GM23338 (cell line): ENCODE measurements at regions not wholly inside any gene's neighbourhood (a gene's known extent, or its start where the extent isn't known, plus 50 kb on each side); places are given as distances from the start of the nearest gene placed in this dataset.

Experiments used
- ATAC-seq: fragments of 200-7000 bp; cut with Tn5 transposase; 3 replicates; pipeline ENCODE4 v1.9.1; 2020
- DNase-seq: peaks from one replicate; pipeline ENCODE4 v3.0.0-alpha.2; 2015; ENCODE audit warnings: low spot score
- H2AFZ ChIP-seq: fragments of 200-600 bp; sonication (generic); 2 replicates; pipeline ENCODE4 v1.8.0; 2016; ENCODE audit warnings: antibody characterized with exemption, mild to moderate bottlenecking, moderate library complexity
- H3F3A ChIP-seq: fragments of 200-600 bp; sonication (generic); replicated peaks from 2 replicates; pipeline ENCODE4 v1.8.0; 2017; ENCODE audit warnings: antibody characterized with exemption, mixed run types, low read depth
- H3K27ac ChIP-seq: fragments of 200-600 bp; sonication (generic); 2 replicates; pipeline ENCODE4 v1.6.1; 2016; ENCODE audit warnings: low read depth
- H3K27me3 ChIP-seq: fragments of 200-600 bp; sonication (generic); 2 replicates; pipeline ENCODE4 v1.8.0; 2016; ENCODE audit warnings: mild to moderate bottlenecking, mixed run types, moderate library complexity; ENCODE audit not compliant: insufficient read depth
- H3K36me3 ChIP-seq: fragments of 200-600 bp; sonication (generic); 2 replicates; pipeline ENCODE4 v1.8.0; 2016; ENCODE audit warnings: mild to moderate bottlenecking; ENCODE audit not compliant: insufficient read depth
- H3K4me1 ChIP-seq: fragments of 200-600 bp; sonication (generic); 2 replicates; pipeline ENCODE4 v1.8.0; 2016; ENCODE audit warnings: mild to moderate bottlenecking, moderate library complexity; ENCODE audit not compliant: insufficient read depth
- H3K4me2 ChIP-seq: fragments of 200-600 bp; sonication (generic); 2 replicates; pipeline ENCODE4 v1.7.1; 2017; ENCODE audit warnings: mixed run types
- H3K4me3 ChIP-seq: fragments of 200-600 bp; sonication (generic); 2 replicates; pipeline ENCODE4 v1.6.1; 2016; ENCODE audit warnings: mixed run types
- H3K79me2 ChIP-seq: fragments of 200-600 bp; sonication (generic); replicated peaks from 2 replicates; pipeline ENCODE4 v1.8.0; 2017; ENCODE audit warnings: mild to moderate bottlenecking; ENCODE audit not compliant: insufficient read depth
- H3K9me2 ChIP-seq: fragments of 200-600 bp; sonication (generic); 2 replicates; pipeline ENCODE4 v1.8.0; 2017; ENCODE audit not compliant: insufficient read depth
- H4K20me1 ChIP-seq: fragments of 200-600 bp; sonication (generic); replicated peaks from 2 replicates; pipeline ENCODE4 v1.8.0; 2017; ENCODE audit warnings: mild to moderate bottlenecking; ENCODE audit not compliant: insufficient read depth
- H3K27ac Mint-ChIP-seq: 2 replicates; pipeline ENCODE4 v1.8.0; 2020; ENCODE audit warnings: inconsistent platforms, mild to moderate bottlenecking, moderate library complexity, mixed read lengths
- H3K27me3 Mint-ChIP-seq: 3 replicates; pipeline ENCODE4 v1.8.0; 2022; ENCODE audit warnings: low read depth, mild to moderate bottlenecking, moderate library complexity, mixed read lengths, inconsistent platforms; ENCODE audit not compliant: insufficient read depth, poor library complexity
- H3K36me3 Mint-ChIP-seq: 3 replicates; pipeline ENCODE4 v1.8.0; 2021; ENCODE audit warnings: low read depth, mild to moderate bottlenecking, inconsistent platforms, moderate library complexity, mixed read lengths
- H3K4me1 Mint-ChIP-seq: 3 replicates; pipeline ENCODE4 v1.8.0; 2020; ENCODE audit warnings: mild to moderate bottlenecking, inconsistent platforms, mixed read lengths
- H3K4me3 Mint-ChIP-seq: 3 replicates; pipeline ENCODE4 v1.8.0; 2021; ENCODE audit warnings: moderate library complexity, mild to moderate bottlenecking, inconsistent platforms, mixed read lengths
- H3K9me3 Mint-ChIP-seq: 3 replicates; pipeline ENCODE4 v1.8.0; 2020; ENCODE audit warnings: moderate library complexity, mild to moderate bottlenecking, inconsistent platforms, mixed read lengths
- CREB1 ChIP-seq: fragments of 250-450 bp; sonication (Bioruptor Pico); IDR thresholded peaks from 2 replicates; pipeline ENCODE4 v1.5.0; 2020; ENCODE audit warnings: low read depth, mild to moderate bottlenecking, moderate library complexity
- JUNB ChIP-seq: IDR thresholded peaks from one replicate; pipeline ENCODE4 v1.6.1; 2016; ENCODE audit warnings: antibody characterized with exemption; ENCODE audit not compliant: unreplicated experiment
- NANOG ChIP-seq: IDR thresholded peaks from 2 replicates; pipeline ENCODE4 v1.6.1; 2016; ENCODE audit warnings: antibody characterized with exemption, borderline replicate concordance
- ZNF114 ChIP-seq: fragments of 250-450 bp; sonication (Bioruptor Pico); IDR thresholded peaks from 2 replicates; pipeline ENCODE4 v1.5.0; 2020; ENCODE audit warnings: mild to moderate bottlenecking, moderate library complexity
- ZNF331 ChIP-seq: fragments of 250-450 bp; sonication (Bioruptor Pico); IDR thresholded peaks from 2 replicates; pipeline ENCODE4 v1.5.0; 2020; ENCODE audit warnings: low read depth, mild to moderate bottlenecking, moderate library complexity
- TF ChIP-seq, protein P1 (sequence below), 2 experiments: fragments of 200-600 bp in 1 of 2; sonication (generic) in 1 of 2; conservative IDR thresholded peaks; 2 replicates each; pipeline versions ENCODE4 v1.5.1 to v1.6.1; 2016 to 2017; ENCODE audit warnings: antibody characterized with exemption in 2 of 2, low read depth in 2 of 2, mild to moderate bottlenecking in 2 of 2, moderate library complexity in 1 of 2
- TF ChIP-seq, protein P2 (sequence below): IDR thresholded peaks from one replicate; pipeline ENCODE4 v1.6.1; 2018; ENCODE audit warnings: antibody characterized with exemption; ENCODE audit not compliant: unreplicated experiment
- TF ChIP-seq, protein P3 (sequence below): fragments of 250-450 bp; sonication (Bioruptor Pico); IDR thresholded peaks from 2 replicates; pipeline ENCODE4 v1.5.0; 2020; ENCODE audit warnings: mild to moderate bottlenecking, moderate library complexity

DNA sequence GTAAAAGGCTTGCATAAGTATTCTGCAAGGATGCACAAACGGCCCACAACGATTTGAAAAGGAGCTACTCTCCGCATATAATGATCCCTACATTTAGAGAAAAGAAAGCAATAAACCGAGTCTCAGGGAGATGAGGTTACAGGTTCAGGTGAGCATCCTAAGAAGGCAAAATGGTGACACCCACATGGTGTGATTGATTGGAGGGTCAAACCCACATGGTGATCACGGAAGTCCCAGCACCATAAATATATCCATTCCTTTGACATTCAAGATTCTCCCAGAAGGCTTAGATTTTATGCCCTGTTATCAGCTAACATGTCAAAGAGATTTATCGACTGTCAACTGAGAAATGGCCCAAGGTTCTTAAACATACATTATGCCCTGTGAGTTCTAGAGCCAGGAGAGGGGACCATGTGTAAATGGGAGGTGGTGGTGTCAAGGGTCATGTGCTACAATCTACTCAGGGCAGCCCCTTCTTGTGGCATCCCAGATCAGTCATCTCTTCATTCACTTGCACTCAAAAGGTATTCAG, 282.2 kb downstream of the EMP1 start:
- Histone ChIP-seq H3K4me1 (no peaks in the 10 kb centered on the region), H3K27me3 (no peaks in the 10 kb centered on the region), H3K36me3 (no peaks in the 10 kb centered on the region), H3K9me2 (no peaks in the 10 kb centered on the region), H3F3A (no peaks in the 10 kb centered on the region), H2AFZ (no peak overlapping the region), H3K27ac (no peak overlapping the region), H3K4me3 (no peak overlapping the region), H4K20me1 (no peaks in the 10 kb centered on the region), H3K79me2 (no peaks in the 10 kb centered on the region), H3K4me2 (no peak overlapping the region)
- H3K4me1 Mint-ChIP-seq, result no peaks in the 10 kb centered on the region
- H3K4me3 Mint-ChIP-seq, result no peak overlapping the region
- H3K27me3 Mint-ChIP-seq, result no peaks in the 10 kb centered on the region
- H3K9me3 Mint-ChIP-seq, result no peaks in the 10 kb centered on the region
- no peaks in the 10 kb centered on the region for H3K36me3 Mint-ChIP-seq
- ATAC-seq (no peak), DNase-seq (no peak)
- H3K27ac Mint-ChIP-seq, result no peak overlapping the region
- no peak for TF ChIP-seq CREB1 (CRISPR knock-in tag)
- TF ChIP-seq NANOG, result no peak
- TF ChIP-seq, protein P1, sequence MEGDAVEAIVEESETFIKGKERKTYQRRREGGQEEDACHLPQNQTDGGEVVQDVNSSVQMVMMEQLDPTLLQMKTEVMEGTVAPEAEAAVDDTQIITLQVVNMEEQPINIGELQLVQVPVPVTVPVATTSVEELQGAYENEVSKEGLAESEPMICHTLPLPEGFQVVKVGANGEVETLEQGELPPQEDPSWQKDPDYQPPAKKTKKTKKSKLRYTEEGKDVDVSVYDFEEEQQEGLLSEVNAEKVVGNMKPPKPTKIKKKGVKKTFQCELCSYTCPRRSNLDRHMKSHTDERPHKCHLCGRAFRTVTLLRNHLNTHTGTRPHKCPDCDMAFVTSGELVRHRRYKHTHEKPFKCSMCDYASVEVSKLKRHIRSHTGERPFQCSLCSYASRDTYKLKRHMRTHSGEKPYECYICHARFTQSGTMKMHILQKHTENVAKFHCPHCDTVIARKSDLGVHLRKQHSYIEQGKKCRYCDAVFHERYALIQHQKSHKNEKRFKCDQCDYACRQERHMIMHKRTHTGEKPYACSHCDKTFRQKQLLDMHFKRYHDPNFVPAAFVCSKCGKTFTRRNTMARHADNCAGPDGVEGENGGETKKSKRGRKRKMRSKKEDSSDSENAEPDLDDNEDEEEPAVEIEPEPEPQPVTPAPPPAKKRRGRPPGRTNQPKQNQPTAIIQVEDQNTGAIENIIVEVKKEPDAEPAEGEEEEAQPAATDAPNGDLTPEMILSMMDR (conservative IDR thresholded peaks at IDR 0.05; ENCODE audit: low read depth in 2 of 2), result no peak

DNA sequence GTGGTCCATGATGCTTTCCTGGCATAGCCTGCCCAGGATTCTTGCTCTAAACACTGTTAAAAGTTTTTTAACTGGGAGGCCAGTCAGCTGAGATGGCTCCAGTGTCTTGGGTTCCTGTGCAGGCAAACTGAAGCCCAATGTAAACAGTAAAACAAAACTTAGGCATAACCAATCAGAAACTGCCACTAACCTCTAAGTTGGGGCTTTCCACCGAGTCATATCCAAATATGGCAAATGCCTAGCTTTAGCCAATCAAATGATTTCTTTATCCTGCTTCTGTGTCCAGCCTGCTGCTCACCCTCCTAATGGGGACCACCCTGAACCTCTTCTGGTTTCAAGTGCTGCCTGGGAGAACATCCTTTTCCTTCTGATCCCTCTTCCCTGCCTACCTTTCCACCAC, 277.9 kb downstream of the EMP1 start:
- H3K27ac ChIP-seq, result no peak overlapping the region
- no peaks in the 10 kb centered on the region for H3K79me2 ChIP-seq
- no peaks in the 10 kb centered on the region; the same call in 1 of the 2 replicates for H3K9me2 ChIP-seq
- no peak overlapping the region for H3K27ac Mint-ChIP-seq
- H3K4me1 Mint-ChIP-seq, result no peaks in the 10 kb centered on the region
- DNase-seq (no peak), ATAC-seq (no peak)
- no peaks in the 10 kb centered on the region for H3F3A ChIP-seq
- H3K36me3 Mint-ChIP-seq, result no peaks in the 10 kb centered on the region
- H2AFZ ChIP-seq, result no peak overlapping the region
- H3K4me1 ChIP-seq, result no peaks in the 10 kb centered on the region
- no peaks in the 10 kb centered on the region for H3K27me3 ChIP-seq
- no peaks in the 10 kb centered on the region for H3K36me3 ChIP-seq
- no peaks in the 10 kb centered on the region for H3K9me3 Mint-ChIP-seq
- H3K4me2 ChIP-seq, result no peak overlapping the region
- no peak overlapping the region for H3K4me3 Mint-ChIP-seq
- H3K27me3 Mint-ChIP-seq, result no peaks in the 10 kb centered on the region
- H3K4me3 ChIP-seq, result no peak overlapping the region
- no peaks in the 10 kb centered on the region for H4K20me1 ChIP-seq
- TF ChIP-seq CREB1 (CRISPR knock-in tag) (no peak), JUNB (no peak), ZNF114 (no peak), NANOG (no peak), ZNF331 (CRISPR knock-in tag) (no peak)
- TF ChIP-seq, protein P2, sequence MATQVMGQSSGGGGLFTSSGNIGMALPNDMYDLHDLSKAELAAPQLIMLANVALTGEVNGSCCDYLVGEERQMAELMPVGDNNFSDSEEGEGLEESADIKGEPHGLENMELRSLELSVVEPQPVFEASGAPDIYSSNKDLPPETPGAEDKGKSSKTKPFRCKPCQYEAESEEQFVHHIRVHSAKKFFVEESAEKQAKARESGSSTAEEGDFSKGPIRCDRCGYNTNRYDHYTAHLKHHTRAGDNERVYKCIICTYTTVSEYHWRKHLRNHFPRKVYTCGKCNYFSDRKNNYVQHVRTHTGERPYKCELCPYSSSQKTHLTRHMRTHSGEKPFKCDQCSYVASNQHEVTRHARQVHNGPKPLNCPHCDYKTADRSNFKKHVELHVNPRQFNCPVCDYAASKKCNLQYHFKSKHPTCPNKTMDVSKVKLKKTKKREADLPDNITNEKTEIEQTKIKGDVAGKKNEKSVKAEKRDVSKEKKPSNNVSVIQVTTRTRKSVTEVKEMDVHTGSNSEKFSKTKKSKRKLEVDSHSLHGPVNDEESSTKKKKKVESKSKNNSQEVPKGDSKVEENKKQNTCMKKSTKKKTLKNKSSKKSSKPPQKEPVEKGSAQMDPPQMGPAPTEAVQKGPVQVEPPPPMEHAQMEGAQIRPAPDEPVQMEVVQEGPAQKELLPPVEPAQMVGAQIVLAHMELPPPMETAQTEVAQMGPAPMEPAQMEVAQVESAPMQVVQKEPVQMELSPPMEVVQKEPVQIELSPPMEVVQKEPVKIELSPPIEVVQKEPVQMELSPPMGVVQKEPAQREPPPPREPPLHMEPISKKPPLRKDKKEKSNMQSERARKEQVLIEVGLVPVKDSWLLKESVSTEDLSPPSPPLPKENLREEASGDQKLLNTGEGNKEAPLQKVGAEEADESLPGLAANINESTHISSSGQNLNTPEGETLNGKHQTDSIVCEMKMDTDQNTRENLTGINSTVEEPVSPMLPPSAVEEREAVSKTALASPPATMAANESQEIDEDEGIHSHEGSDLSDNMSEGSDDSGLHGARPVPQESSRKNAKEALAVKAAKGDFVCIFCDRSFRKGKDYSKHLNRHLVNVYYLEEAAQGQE, result no peak
- TF ChIP-seq, protein P3, sequence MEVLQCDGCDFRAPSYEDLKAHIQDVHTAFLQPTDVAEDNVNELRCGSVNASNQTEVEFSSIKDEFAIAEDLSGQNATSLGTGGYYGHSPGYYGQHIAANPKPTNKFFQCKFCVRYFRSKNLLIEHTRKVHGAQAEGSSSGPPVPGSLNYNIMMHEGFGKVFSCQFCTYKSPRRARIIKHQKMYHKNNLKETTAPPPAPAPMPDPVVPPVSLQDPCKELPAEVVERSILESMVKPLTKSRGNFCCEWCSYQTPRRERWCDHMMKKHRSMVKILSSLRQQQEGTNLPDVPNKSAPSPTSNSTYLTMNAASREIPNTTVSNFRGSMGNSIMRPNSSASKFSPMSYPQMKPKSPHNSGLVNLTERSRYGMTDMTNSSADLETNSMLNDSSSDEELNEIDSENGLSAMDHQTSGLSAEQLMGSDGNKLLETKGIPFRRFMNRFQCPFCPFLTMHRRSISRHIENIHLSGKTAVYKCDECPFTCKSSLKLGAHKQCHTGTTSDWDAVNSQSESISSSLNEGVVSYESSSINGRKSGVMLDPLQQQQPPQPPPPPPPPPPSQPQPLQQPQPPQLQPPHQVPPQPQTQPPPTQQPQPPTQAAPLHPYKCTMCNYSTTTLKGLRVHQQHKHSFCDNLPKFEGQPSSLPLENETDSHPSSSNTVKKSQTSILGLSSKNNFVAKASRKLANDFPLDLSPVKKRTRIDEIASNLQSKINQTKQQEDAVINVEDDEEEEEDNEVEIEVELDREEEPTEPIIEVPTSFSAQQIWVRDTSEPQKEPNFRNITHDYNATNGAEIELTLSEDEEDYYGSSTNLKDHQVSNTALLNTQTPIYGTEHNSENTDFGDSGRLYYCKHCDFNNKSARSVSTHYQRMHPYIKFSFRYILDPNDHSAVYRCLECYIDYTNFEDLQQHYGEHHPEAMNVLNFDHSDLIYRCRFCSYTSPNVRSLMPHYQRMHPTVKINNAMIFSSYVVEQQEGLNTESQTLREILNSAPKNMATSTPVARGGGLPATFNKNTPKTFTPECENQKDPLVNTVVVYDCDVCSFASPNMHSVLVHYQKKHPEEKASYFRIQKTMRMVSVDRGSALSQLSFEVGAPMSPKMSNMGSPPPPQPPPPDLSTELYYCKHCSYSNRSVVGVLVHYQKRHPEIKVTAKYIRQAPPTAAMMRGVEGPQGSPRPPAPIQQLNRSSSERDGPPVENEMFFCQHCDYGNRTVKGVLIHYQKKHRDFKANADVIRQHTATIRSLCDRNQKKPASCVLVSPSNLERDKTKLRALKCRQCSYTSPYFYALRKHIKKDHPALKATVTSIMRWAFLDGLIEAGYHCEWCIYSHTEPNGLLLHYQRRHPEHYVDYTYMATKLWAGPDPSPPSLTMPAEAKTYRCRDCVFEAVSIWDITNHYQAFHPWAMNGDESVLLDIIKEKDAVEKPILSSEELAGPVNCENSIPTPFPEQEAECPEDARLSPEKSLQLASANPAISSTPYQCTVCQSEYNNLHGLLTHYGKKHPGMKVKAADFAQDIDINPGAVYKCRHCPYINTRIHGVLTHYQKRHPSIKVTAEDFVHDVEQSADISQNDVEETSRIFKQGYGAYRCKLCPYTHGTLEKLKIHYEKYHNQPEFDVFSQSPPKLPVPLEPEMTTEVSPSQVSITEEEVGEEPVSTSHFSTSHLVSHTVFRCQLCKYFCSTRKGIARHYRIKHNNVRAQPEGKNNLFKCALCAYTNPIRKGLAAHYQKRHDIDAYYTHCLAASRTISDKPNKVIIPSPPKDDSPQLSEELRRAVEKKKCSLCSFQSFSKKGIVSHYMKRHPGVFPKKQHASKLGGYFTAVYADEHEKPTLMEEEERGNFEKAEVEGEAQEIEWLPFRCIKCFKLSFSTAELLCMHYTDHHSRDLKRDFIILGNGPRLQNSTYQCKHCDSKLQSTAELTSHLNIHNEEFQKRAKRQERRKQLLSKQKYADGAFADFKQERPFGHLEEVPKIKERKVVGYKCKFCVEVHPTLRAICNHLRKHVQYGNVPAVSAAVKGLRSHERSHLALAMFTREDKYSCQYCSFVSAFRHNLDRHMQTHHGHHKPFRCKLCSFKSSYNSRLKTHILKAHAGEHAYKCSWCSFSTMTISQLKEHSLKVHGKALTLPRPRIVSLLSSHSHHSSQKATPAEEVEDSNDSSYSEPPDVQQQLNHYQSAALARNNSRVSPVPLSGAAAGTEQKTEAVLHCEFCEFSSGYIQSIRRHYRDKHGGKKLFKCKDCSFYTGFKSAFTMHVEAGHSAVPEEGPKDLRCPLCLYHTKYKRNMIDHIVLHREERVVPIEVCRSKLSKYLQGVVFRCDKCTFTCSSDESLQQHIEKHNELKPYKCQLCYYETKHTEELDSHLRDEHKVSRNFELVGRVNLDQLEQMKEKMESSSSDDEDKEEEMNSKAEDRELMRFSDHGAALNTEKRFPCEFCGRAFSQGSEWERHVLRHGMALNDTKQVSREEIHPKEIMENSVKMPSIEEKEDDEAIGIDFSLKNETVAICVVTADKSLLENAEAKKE (CRISPR knock-in tag), result no peak
